ENCODE measurements at regions not wholly inside any gene's neighbourhood (a gene's known extent, or its start where the extent isn't known, plus 50 kb on each side); places are given as distances from the start of the nearest gene placed in this dataset.

DNA sequence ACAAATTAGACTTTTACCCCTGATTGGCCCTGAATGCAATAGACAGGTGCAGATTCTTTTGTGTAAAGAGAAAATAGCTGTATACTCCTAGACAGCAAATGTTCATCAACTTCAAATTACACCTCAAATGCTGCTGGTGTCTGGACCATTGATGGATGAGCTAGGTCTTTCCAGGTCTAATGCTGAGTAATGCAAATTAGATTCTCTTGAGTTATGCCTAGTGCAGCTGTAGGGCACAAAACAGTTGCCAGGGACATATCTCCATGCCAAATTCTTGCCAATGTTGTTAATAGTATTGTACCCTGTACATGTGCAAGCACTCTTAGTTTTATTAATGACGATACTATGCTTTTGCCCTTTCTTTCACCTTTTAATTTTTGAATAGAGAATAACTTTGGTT is 72.3 kb upstream of the CNTLN start:
- TF ChIP-seq, protein P1, sequence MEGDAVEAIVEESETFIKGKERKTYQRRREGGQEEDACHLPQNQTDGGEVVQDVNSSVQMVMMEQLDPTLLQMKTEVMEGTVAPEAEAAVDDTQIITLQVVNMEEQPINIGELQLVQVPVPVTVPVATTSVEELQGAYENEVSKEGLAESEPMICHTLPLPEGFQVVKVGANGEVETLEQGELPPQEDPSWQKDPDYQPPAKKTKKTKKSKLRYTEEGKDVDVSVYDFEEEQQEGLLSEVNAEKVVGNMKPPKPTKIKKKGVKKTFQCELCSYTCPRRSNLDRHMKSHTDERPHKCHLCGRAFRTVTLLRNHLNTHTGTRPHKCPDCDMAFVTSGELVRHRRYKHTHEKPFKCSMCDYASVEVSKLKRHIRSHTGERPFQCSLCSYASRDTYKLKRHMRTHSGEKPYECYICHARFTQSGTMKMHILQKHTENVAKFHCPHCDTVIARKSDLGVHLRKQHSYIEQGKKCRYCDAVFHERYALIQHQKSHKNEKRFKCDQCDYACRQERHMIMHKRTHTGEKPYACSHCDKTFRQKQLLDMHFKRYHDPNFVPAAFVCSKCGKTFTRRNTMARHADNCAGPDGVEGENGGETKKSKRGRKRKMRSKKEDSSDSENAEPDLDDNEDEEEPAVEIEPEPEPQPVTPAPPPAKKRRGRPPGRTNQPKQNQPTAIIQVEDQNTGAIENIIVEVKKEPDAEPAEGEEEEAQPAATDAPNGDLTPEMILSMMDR (IDR thresholded peaks at IDR 0.05) = no peak
- no peak for TF ChIP-seq POLR2A (IDR thresholded peaks at IDR 0.05)

DNA sequence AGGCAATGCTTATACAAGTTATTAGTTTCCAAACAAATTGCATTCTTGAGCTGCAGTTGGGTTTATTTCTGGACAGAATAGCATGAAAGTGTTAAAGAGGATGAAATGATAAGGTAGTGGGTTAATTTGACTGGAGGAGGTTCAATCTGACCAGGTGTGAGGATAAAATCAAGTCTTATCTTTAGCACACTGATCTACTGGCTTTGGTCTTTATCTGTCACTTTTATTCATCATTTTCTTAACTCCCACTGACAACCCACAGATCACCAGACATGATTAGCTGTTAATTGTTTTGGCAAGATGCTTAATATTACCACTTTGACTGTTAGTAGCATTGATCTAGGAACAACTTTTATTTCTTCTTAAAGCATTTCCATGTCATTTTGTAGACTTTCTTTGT is 74.4 kb upstream of the CNTLN start:
- no peaks in the 10 kb centered on the region for H3K9me3 ChIP-seq
- H3K4me1 ChIP-seq = no peaks in the 10 kb centered on the region
- DNase-seq = no peak
- no peaks in the 10 kb centered on the region for H3K36me3 ChIP-seq
- H3K27ac ChIP-seq = no peak overlapping the region
- TF ChIP-seq POLR2A (IDR thresholded peaks at IDR 0.05) = no peak
- TF ChIP-seq, protein P1 (IDR thresholded peaks at IDR 0.05) = no peak
- H3K4me3 ChIP-seq = no peak overlapping the region
- H3K27me3 ChIP-seq = no peaks in the 10 kb centered on the region

More for the DNA sequence above, 72.3 kb upstream of the CNTLN start:
- Histone ChIP-seq H3K9me3 (no peaks in the 10 kb centered on the region), H3K4me1 (no peaks in the 10 kb centered on the region), H3K36me3 (no peaks in the 10 kb centered on the region), H3K4me3 (no peak overlapping the region), H3K27me3 (no peaks in the 10 kb centered on the region), H3K27ac (no peak overlapping the region)
- DNase-seq = no peak

DNA sequence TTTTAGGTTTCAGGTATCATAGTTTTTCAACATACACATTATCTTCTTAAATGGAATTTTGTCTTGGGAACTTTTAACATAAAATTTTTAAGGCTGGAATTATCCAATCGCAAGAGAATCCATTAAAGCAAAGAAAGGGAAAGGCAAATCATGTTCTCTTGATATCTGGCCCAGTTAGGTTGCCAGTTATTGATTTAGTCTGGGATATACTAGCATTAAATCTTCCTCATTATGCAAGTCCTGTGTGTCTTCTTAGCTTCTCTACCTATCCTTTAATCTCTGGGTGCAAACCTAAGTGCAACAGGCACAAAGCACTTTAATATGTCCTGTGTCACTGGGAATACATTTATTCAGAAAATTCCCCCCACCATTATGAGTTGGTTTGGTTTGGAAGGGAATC is 75.4 kb upstream of the CNTLN start:
- Histone ChIP-seq H3K27me3 (no peaks in the 10 kb centered on the region), H3K4me3 (no peak overlapping the region), H3K4me1 (no peaks in the 10 kb centered on the region), H3K9me3 (no peaks in the 10 kb centered on the region), H3K36me3 (no peaks in the 10 kb centered on the region), H3K27ac (no peak overlapping the region)
- DNase-seq = no peak
- TF ChIP-seq POLR2A (IDR thresholded peaks at IDR 0.05) = no peak
- TF ChIP-seq, protein P1 (IDR thresholded peaks at IDR 0.05) = no peak

DNA sequence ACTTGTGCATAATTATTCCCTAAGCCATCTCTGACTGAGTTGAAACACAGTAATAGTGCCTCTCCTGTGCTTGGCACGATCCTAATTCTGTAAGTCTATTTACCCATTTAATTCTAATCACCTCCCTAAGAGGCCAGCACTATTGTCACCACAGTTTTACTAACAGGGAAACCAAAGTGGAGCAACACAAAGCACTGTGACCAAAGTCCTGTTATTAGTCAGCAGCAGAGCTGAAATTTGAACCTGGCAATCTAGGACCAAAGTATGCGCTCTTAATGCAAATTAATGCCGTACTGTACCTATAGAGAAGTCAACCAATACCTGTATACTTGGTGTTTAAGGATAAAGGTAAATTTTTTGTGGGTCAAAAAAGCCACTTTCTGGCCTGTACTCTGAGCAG is 77.1 kb upstream of the CNTLN start:
- peak overlapping the region in 1 of 4 donors; percentile 49 for H3K27ac ChIP-seq
- H3K9me3 ChIP-seq = no peaks in the 10 kb centered on the region
- no peak overlapping the region for H3K4me3 ChIP-seq
- no peak for TF ChIP-seq POLR2A (IDR thresholded peaks at IDR 0.05)
- TF ChIP-seq, protein P1 (IDR thresholded peaks at IDR 0.05) = no peak
- peak in 1 of 3 donors; percentile 69 for DNase-seq
- no peaks in the 10 kb centered on the region for H3K27me3 ChIP-seq
- H3K4me1 ChIP-seq = no peaks in the 10 kb centered on the region
- no peaks in the 10 kb centered on the region for H3K36me3 ChIP-seq

DNA sequence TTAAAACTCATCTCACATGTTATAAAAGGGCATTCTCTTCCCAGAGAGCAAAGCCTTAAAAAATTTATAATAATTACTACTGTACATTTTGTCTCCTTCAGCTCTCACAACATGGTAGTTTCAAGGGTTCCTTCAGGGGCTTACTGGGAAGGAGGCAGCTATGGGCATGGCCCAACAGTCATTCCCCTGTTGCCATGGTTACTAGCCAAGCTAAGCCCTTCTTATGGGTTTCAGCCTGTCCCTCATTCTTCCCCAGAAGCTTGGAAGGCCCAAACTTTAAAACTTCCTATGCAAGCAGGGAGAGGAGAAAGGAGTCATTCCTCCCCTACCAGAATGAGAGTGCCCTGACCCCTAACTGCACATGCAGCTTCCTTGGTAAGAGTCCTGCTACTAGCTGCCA is 82.2 kb upstream of the CNTLN start:
- no peak overlapping the region for H3K4me3 ChIP-seq
- TF ChIP-seq, protein P1 (IDR thresholded peaks at IDR 0.05) = no peak
- TF ChIP-seq POLR2A (IDR thresholded peaks at IDR 0.05) = no peak

DNA sequence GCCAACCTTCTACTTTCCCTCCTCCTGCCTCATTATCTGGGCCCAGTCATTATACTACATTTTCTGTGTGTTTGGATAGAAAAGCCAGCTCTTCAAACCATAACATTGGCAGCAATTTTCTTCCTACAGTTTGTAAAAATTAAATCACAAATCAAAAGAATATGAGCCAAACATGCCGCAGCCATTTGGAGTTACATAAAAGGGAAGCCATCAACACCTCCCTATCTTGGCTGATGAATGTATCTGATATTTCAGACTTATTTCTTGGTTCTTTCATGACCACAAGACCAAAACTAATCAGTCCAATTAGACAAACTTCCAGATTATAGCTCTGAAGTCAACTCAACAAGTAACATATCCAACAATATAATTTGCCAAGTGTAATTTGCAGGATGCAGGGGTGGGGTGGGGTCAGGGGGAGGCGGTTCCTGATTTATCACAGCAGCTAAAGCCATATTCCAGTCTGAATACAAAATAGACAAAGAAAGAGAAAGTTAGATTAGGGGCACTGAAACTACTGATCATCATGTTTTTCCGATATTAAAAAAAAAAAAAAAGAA is 89.4 kb upstream of the CNTLN start:
- TF ChIP-seq, protein P1 (IDR thresholded peaks at IDR 0.05) = no peak
- TF ChIP-seq POLR2A (IDR thresholded peaks at IDR 0.05) = no peak
- Histone ChIP-seq H3K4me3 (no peak overlapping the region), H3K27ac (no peak overlapping the region), H3K36me3 (no peaks in the 10 kb centered on the region), H3K9me3 (no peaks in the 10 kb centered on the region), H3K4me1 (no peaks in the 10 kb centered on the region), H3K27me3 (no peaks in the 10 kb centered on the region)
- DNase-seq = no peak

More for the DNA sequence above, 82.2 kb upstream of the CNTLN start:
- Histone ChIP-seq H3K36me3 (no peaks in the 10 kb centered on the region), H3K27ac (no peak overlapping the region), H3K4me1 (no peaks in the 10 kb centered on the region), H3K27me3 (no peaks in the 10 kb centered on the region), H3K9me3 (no peaks in the 10 kb centered on the region)
- no peak for DNase-seq

Measured in Peyer's patch (tissue), 4 donors.